ENCODE measurements at regions not wholly inside any gene's neighbourhood (a gene's known extent, or its start where the extent isn't known, plus 50 kb on each side); places are given as distances from the start of the nearest gene placed in this dataset.

DNA sequence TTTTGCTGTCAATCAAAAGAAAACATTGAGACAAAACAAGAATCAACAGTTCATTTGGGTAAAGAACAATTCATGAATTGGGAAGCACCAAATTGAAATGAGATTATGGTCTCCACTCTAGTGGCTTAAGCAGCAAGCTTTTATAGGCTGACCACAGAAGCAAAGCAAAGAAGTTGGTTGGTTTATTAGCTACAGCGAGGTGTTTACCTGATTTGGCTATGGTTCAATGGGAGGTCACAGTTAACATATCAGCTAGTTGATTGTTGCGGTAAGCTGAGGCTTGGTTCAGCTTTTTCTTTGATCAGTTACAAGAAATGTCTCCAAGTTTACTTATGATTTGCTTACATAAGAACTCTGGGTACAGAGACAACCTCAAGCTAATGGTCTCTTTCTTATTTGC lies 640.5 kb upstream of the GOLIM4 start:
- TF ChIP-seq, protein P1, sequence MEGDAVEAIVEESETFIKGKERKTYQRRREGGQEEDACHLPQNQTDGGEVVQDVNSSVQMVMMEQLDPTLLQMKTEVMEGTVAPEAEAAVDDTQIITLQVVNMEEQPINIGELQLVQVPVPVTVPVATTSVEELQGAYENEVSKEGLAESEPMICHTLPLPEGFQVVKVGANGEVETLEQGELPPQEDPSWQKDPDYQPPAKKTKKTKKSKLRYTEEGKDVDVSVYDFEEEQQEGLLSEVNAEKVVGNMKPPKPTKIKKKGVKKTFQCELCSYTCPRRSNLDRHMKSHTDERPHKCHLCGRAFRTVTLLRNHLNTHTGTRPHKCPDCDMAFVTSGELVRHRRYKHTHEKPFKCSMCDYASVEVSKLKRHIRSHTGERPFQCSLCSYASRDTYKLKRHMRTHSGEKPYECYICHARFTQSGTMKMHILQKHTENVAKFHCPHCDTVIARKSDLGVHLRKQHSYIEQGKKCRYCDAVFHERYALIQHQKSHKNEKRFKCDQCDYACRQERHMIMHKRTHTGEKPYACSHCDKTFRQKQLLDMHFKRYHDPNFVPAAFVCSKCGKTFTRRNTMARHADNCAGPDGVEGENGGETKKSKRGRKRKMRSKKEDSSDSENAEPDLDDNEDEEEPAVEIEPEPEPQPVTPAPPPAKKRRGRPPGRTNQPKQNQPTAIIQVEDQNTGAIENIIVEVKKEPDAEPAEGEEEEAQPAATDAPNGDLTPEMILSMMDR (IDR thresholded peaks at IDR 0.05; ENCODE audit: insufficient read depth, low read length) = no peak
- TF ChIP-seq SPI1 (IDR thresholded peaks at IDR 0.05; ENCODE audit: borderline replicate concordance, low read depth) = no peak

All from HL-60 (cell line).